Smooth muscle cell (in vitro differentiated cells): ENCODE measurements at regions not wholly inside any gene's neighbourhood (a gene's known extent, or its start where the extent isn't known, plus 50 kb on each side); places are given as distances from the start of the nearest gene placed in this dataset.
"Not testable (repeated sequence)": the region's sequence is repeated elsewhere in the genome, so short reads cannot be mapped to it uniquely, and the experiment has no call there.

Source experiments
- DNase-seq: peaks from one replicate; lab custom pipeline; 2025; ENCODE audit not compliant: unreplicated experiment; lab: John Stamatoyannopoulos, UW
- H2AFZ ChIP-seq: fragments of 200-600 bp; sonication (generic); 2 replicates; pipeline ENCODE4 v1.6.0; 2016; ENCODE audit warnings: antibody characterized with exemption, low read depth, mild to moderate bottlenecking
- H3F3A ChIP-seq: fragments of 200-600 bp; sonication (generic); 2 replicates; pipeline ENCODE4 v1.6.0; 2017; ENCODE audit warnings: antibody characterized with exemption, low read depth
- H3K27ac ChIP-seq: fragments of 200-600 bp; sonication (generic); 2 replicates; pipeline ENCODE4 v1.5.1; 2016; ENCODE audit warnings: low read depth, mild to moderate bottlenecking
- H3K27me3 ChIP-seq: fragments of 200-600 bp; sonication (generic); 2 replicates; pipeline ENCODE4 v1.6.1; 2016; ENCODE audit warnings: low read depth, mild to moderate bottlenecking
- H3K36me3 ChIP-seq: fragments of 200-600 bp; sonication (generic); 2 replicates; pipeline ENCODE4 v1.5.1; 2016; ENCODE audit warnings: low read depth
- H3K4me1 ChIP-seq: fragments of 200-600 bp; sonication (generic); 2 replicates; pipeline ENCODE4 v1.5.1; 2016; ENCODE audit warnings: low read depth
- H3K4me2 ChIP-seq: fragments of 200-600 bp; sonication (generic); 2 replicates; pipeline ENCODE4 v1.6.0; 2016; ENCODE audit warnings: mild to moderate bottlenecking
- H3K4me3 ChIP-seq: fragments of 200-600 bp; sonication (generic); 2 replicates; pipeline ENCODE4 v1.5.1; 2016; ENCODE audit warnings: mild to moderate bottlenecking
- H3K79me2 ChIP-seq: fragments of 200-600 bp; sonication (generic); 2 replicates; pipeline ENCODE4 v1.6.0; 2016; ENCODE audit warnings: low read depth, mild to moderate bottlenecking
- H3K9ac ChIP-seq: fragments of 200-600 bp; sonication (generic); 2 replicates; pipeline ENCODE4 v1.6.0; 2016; ENCODE audit warnings: low read depth
- H3K9me3 ChIP-seq: fragments of 200-600 bp; sonication (generic); replicated peaks from 2 replicates; pipeline ENCODE4 v1.5.1; 2016; ENCODE audit warnings: low read depth
- H4K20me1 ChIP-seq: fragments of 200-600 bp; sonication (generic); 2 replicates; pipeline ENCODE4 v1.6.0; 2016; ENCODE audit warnings: low read depth
- CTCF ChIP-seq: fragments of 200-600 bp; sonication (generic); IDR thresholded peaks from 2 replicates; pipeline ENCODE4 v1.5.1; 2017; ENCODE audit warnings: borderline replicate concordance, mild to moderate bottlenecking, antibody characterized with exemption; ENCODE audit not compliant: insufficient read depth, poor library complexity, severe bottlenecking
- WGBS: methylation state at CpG from one replicate; pipeline ENCODE4 v1.1.7; 2016; ENCODE audit warnings: low lambda C conversion rate; 5-methylcytosine and 5-hydroxymethylcytosine counted together

DNA sequence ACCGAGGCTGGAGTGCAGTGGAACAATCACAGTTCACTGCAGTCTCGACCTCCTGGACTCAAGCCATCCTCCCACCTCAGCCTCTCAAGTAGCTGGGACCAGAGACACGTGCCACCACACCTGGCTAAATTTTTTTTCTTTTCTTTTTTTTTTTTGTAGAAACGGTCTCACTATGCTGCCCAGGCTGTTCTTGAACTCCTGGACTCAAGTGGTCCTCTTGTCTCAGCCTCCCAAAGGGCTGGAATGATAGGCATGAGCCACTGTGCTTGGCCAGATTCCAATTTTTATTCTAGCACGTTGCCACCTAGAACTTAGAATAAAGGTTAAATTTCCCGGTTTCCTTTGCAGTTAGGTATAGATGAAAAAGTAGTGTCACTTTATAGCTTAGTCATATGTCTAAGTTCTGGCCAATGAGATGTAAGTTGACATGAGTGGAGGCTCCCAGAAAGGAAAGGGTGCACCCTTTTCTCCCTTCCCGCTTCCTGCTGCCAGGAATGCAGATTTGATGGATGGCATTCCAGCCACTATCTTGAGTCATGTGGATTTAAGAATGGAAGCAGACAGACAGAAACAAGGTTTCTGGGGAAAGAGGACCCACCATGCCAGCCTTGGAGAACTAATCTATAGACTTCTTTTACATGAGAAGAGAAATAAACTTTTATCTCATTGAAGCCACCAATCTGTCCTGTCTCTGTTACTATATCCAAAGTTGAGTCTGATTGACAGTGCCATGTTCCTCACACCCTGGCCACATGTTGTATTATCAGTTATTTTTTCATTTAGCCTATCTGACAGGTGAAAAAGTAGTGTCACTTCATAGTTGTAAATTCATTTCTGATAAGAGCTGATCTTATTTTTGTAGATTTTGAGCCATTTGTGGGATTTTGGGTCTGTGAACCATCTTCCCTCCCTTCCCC, 60.6 kb upstream of the NCOA3 start:
- H3K4me2 ChIP-seq: no peak overlapping the region
- no peak overlapping the region for H3K27ac ChIP-seq
- no peak for TF ChIP-seq CTCF
- WGBS: 77% methylated on average over 7 of the region's 7 CpGs
- H3K9me3 ChIP-seq: no peaks in the 10 kb centered on the region
- no peak overlapping the region for H3K4me3 ChIP-seq
- no peaks in the 10 kb centered on the region for H3K79me2 ChIP-seq
- no peaks in the 10 kb centered on the region for H4K20me1 ChIP-seq
- no peaks in the 10 kb centered on the region for H3F3A ChIP-seq
- H3K36me3 ChIP-seq: no peaks in the 10 kb centered on the region
- no peak overlapping the region for H2AFZ ChIP-seq
- no peaks in the 10 kb centered on the region for H3K4me1 ChIP-seq
- no peak overlapping the region for H3K9ac ChIP-seq
- no peak for DNase-seq
- no peaks in the 10 kb centered on the region for H3K27me3 ChIP-seq

GRCh38 chr20:47441774-47442150, 59.9 kb upstream of the NCOA3 start:
- H3K9me3 ChIP-seq: no peaks in the 10 kb centered on the region
- H3F3A ChIP-seq: no peaks in the 10 kb centered on the region
- no peak overlapping the region for H3K4me2 ChIP-seq
- H3K27ac ChIP-seq: no peak overlapping the region
- no peak overlapping the region for H3K9ac ChIP-seq
- no peaks in the 10 kb centered on the region for H3K27me3 ChIP-seq
- WGBS: 89% methylated on average over 4 of the region's 4 CpGs
- no peak overlapping the region for H3K4me3 ChIP-seq
- TF ChIP-seq CTCF: no peak
- no peaks in the 10 kb centered on the region for H3K4me1 ChIP-seq
- no peaks in the 10 kb centered on the region for H4K20me1 ChIP-seq
- H3K36me3 ChIP-seq: no peaks in the 10 kb centered on the region
- DNase-seq: no peak
- H3K79me2 ChIP-seq: no peaks in the 10 kb centered on the region
- no peak overlapping the region for H2AFZ ChIP-seq

GRCh38 chr20:47443060-47443459, 58.6 kb upstream of the NCOA3 start:
- H2AFZ ChIP-seq, DNase-seq, H4K20me1 ChIP-seq, H3K36me3 ChIP-seq, H3K27ac ChIP-seq, H3K4me1 ChIP-seq, H3K9me3 ChIP-seq, H3K9ac ChIP-seq, H3K79me2 ChIP-seq, H3K4me3 ChIP-seq, H3K4me2 ChIP-seq, H3F3A ChIP-seq, H3K27me3 ChIP-seq: not testable (repeated sequence)
- 85% methylated on average over 9 of the region's 9 CpGs for WGBS

DNA sequence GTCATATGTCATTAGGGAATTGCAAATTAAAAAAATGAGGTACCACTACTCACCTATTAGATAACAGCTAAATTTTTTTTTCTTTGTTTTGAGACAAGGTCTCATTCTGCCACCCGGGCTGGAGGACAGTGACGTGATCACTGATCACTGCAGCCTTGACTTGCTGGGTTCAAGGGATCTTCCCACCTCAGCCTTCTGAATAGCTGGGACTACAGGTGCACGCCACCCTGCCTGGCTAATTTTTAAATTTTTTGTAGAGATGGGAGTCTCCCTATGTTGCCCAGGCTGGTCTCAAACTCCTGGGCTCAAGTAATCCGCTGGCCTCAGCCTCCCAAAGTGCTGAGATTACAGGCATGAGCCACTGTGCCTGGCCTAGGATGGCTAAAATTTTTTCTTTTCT, 57.1 kb upstream of the NCOA3 start:
- Histone ChIP-seq H3K4me2 (no peak overlapping the region), H3K27ac (no peak overlapping the region), H3K36me3 (no peaks in the 10 kb centered on the region), H3K4me3 (no peak overlapping the region), H3K9ac (no peak overlapping the region), H3K4me1 (no peaks in the 10 kb centered on the region), H3F3A (no peaks in the 10 kb centered on the region), H3K27me3 (no peaks in the 10 kb centered on the region), H3K79me2 (no peaks in the 10 kb centered on the region), H3K9me3 (no peaks in the 10 kb centered on the region), H4K20me1 (no peaks in the 10 kb centered on the region), H2AFZ (no peak overlapping the region)
- 99% methylated on average over 4 of the region's 4 CpGs for WGBS
- TF ChIP-seq CTCF: no peak
- DNase-seq: no peak
